Vagina (tissue), 2 donors: ENCODE measurements at regions not wholly inside any gene's neighbourhood (a gene's known extent, or its start where the extent isn't known, plus 50 kb on each side); places are given as distances from the start of the nearest gene placed in this dataset.

ENCODE experiments used
- CTCF ChIP-seq, 3 experiments: fragments of 450-650 bp in 2 of 3; fragments of 200-600 bp in 1 of 3; sonication (generic) in 1 of 3; IDR thresholded peaks; one replicate each; pipeline ENCODE4 v1.5.1; 2017 to 2019; ENCODE audit warnings: antibody characterized with exemption in 3 of 3, mild to moderate bottlenecking in 2 of 3, moderate library complexity in 2 of 3
- POLR2AphosphoS5 ChIP-seq, 2 donors: sonication (generic); formaldehyde crosslinking; IDR thresholded peaks; one replicate each; pipeline ENCODE4 v1.9.0; 2017; ENCODE audit warnings: antibody characterized with exemption in 2 of 2, mild to moderate bottlenecking in 2 of 2, low read depth in 1 of 2; ENCODE audit not compliant: insufficient read depth in 1 of 2

- no peak for TF ChIP-seq CTCF (IDR thresholded peaks at IDR 0.05)
- TF ChIP-seq POLR2AphosphoS5 (IDR thresholded peaks at IDR 0.05; ENCODE audit: insufficient read depth in 1 of 2, low read depth in 1 of 2), result no peak
These were observed 123.5 kb downstream of the CBLN1 start for GRCh38 chr16:49158029-49158642.
